Testis (tissue), 2 donors: ENCODE measurements at regions not wholly inside any gene's neighbourhood (a gene's known extent, or its start where the extent isn't known, plus 50 kb on each side); places are given as distances from the start of the nearest gene placed in this dataset.
"Not testable (repeated sequence)": the region's sequence is repeated elsewhere in the genome, so short reads cannot be mapped to it uniquely, and the experiment has no call there.

ENCODE experiments used
- POLR2A ChIP-seq: fragments of 450-650 bp; IDR thresholded peaks from one replicate; pipeline ENCODE4 v1.6.1; 2017; ENCODE audit warnings: antibody characterized with exemption, mild to moderate bottlenecking, moderate library complexity
- TF ChIP-seq, protein P1 (sequence below), 3 experiments: fragments of 450-650 bp in 2 of 3; fragments of 200-600 bp in 1 of 3; sonication (generic) in 1 of 3; IDR thresholded peaks; one replicate each; pipeline ENCODE4 v1.5.1; 2016 to 2019; ENCODE audit warnings: antibody characterized with exemption in 3 of 3, mild to moderate bottlenecking in 2 of 3, moderate library complexity in 1 of 3

DNA sequence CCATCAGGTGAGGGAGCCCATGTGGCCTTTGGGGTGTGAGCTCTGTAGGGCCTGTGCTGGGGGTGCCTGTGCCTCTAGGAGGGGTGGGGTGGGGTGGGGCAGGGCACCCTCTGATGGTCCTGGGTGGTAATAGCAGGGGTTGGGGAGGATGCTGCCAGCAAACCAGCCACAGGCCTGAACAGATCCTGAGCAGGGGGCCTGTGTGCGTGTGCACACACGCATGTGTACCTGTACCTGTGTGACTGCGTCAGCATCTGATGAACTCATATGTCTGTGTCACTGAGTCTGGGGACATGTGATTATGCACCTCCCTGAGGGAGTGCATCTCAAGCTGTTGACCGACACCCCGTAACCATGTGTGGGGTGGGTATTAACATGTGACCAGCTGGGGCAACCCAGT, 182.8 kb upstream of the AKAP13 start:
- TF ChIP-seq POLR2A: not testable (repeated sequence)
- TF ChIP-seq, protein P1, sequence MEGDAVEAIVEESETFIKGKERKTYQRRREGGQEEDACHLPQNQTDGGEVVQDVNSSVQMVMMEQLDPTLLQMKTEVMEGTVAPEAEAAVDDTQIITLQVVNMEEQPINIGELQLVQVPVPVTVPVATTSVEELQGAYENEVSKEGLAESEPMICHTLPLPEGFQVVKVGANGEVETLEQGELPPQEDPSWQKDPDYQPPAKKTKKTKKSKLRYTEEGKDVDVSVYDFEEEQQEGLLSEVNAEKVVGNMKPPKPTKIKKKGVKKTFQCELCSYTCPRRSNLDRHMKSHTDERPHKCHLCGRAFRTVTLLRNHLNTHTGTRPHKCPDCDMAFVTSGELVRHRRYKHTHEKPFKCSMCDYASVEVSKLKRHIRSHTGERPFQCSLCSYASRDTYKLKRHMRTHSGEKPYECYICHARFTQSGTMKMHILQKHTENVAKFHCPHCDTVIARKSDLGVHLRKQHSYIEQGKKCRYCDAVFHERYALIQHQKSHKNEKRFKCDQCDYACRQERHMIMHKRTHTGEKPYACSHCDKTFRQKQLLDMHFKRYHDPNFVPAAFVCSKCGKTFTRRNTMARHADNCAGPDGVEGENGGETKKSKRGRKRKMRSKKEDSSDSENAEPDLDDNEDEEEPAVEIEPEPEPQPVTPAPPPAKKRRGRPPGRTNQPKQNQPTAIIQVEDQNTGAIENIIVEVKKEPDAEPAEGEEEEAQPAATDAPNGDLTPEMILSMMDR (IDR thresholded peaks at IDR 0.05): not testable (repeated sequence)
